Spleen (tissue), 11 donors: ENCODE measurements at regions not wholly inside any gene's neighbourhood (a gene's known extent, or its start where the extent isn't known, plus 50 kb on each side); places are given as distances from the start of the nearest gene placed in this dataset.

Source experiments
- DNase-seq: peaks from one replicate; pipeline ENCODE4 v3.0.0-alpha.2; 2020
- H3K27ac ChIP-seq, 8 donors: fragments of 200-600 bp; sonication (generic) in 7 of 8; 1 replicate in 4 of 8; 2 replicates in 4 of 8; pipeline versions ENCODE4 v1.5.0 to v1.8.0; 2016 to 2021; ENCODE audit warnings: inconsistent platforms in 4 of 8, mild to moderate bottlenecking in 4 of 8, moderate library complexity in 1 of 8
- H3K27me3 ChIP-seq, 7 donors: fragments of 200-600 bp; sonication (generic) in 6 of 7; replicated peaks in 1 of 7; 1 replicate in 4 of 7; 2 replicates in 3 of 7; pipeline versions ENCODE4 v1.5.0 to v1.8.0; 2016 to 2021; ENCODE audit warnings: inconsistent platforms in 3 of 7, mild to moderate bottlenecking in 1 of 7
- H3K36me3 ChIP-seq, 6 donors: fragments of 200-600 bp; sonication (generic) in 5 of 6; 1 replicate in 4 of 6; 2 replicates in 2 of 6; pipeline versions ENCODE4 v1.5.0 to v1.8.0; 2016 to 2021; ENCODE audit warnings: inconsistent platforms in 2 of 6
- H3K4me1 ChIP-seq, 6 donors: fragments of 200-600 bp; sonication (generic) in 5 of 6; 1 replicate in 3 of 6; 2 replicates in 3 of 6; pipeline versions ENCODE4 v1.5.0 to v1.8.0; 2016 to 2021; ENCODE audit warnings: inconsistent platforms in 3 of 6
- H3K4me3 ChIP-seq, 8 donors: fragments of 200-600 bp; sonication (generic) in 7 of 8; 1 replicate in 4 of 8; 2 replicates in 4 of 8; pipeline versions ENCODE4 v1.5.0 to v1.8.0; 2016 to 2021; ENCODE audit warnings: inconsistent platforms in 4 of 8, mild to moderate bottlenecking in 4 of 8, moderate library complexity in 2 of 8
- H3K9me3 ChIP-seq, 8 donors: fragments of 200-600 bp; sonication (generic) in 7 of 8; 1 replicate in 4 of 8; 2 replicates in 4 of 8; pipeline versions ENCODE4 v1.5.0 to v1.8.0; 2016 to 2021; ENCODE audit warnings: inconsistent platforms in 4 of 8
- POLR2A ChIP-seq, 3 donors: fragments of 450-650 bp; IDR thresholded peaks; one replicate each; pipeline ENCODE4 v1.5.1; 2017; ENCODE audit warnings: antibody characterized with exemption in 3 of 3, mild to moderate bottlenecking in 1 of 3
- POLR2AphosphoS5 ChIP-seq, 3 donors: sonication (generic); formaldehyde crosslinking; IDR thresholded peaks; one replicate each; pipeline ENCODE4 v1.5.1; 2017; ENCODE audit warnings: antibody characterized with exemption in 3 of 3
- WGBS, 5 donors: extraction: QIAGEN DNeasy Blood & Tissue Kit in 3 of 5; methylation state at CpG; one replicate each; pipeline versions ENCODE4 v1.1.5 to v1.1.7; 2013 to 2018; 5-methylcytosine and 5-hydroxymethylcytosine counted together
- intact Hi-C: fragments of 100-400 bp; cut with DNase I; formaldehyde crosslinking; loops from one replicate; pipeline ENCODE4 v1.15.0; 2023; ENCODE audit warnings: low total_unique reads
- TF ChIP-seq, protein P1 (sequence below), 11 experiments: fragments of 200-600 bp in 7 of 11; fragments of 450-650 bp in 4 of 11; sonication (generic) in 4 of 11; IDR thresholded peaks in 8 of 11; conservative IDR thresholded peaks in 3 of 11; 1 replicate in 7 of 11; 2 replicates in 4 of 11; pipeline versions ENCODE4 v1.4.0 to v1.8.0; 2016 to 2021; ENCODE audit warnings: antibody characterized with exemption in 11 of 11, inconsistent platforms in 4 of 11, mild to moderate bottlenecking in 1 of 11
- donor health status: healthy with polysubstance abuse.
- donor health status: DM: no; HTN: no; CAD: no; lungs with moderate emphysema.
- donor health status: DM: no; HTN: no; CAD: no.
- donor health status: Bipolar disorder and iron deficiency.
- donor health status: healthy.
- donor health status: DM: no; HTN: no; CAD: no.
- donor health status: DM: yes; HTN: yes; CAD: no.

DNA sequence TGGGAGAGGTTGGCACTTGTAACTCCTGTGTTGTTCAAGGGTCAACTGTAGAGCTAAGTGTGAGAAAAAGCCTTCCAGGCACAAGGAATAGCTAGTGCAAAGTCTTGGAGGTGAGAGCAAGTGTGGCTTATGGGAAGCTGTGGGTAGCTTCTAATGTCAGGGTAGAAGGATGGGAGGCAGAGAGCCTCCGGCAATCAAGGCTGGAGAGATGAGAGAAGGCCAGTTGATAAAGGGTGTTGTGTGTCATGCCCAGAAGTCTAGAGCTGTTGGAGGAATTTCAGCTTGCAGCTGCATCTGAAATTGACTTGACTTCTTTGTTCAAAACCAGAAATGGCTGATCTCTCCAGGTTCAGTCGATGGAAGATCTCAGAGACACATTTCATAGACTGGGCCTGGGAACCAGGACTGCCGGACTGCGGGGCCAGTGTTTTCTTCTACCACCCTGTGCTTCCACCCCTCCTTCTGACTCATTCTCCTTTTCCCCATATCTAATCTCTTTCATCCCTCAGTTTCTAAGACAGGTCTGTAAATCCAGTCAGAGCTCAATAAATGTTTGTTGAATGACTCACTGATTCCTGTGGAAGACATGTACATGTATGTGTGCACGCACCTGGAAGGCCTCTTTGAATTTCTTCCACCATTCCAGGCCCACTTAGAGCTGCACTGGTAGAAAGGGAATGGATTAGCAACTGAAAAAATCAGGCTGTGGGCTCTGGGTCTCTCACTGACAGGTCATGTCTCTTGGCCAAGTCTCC lies 67.8 kb upstream of the KLF4 start:
- WGBS, 5 donors = 72 to 95% (median 89%) methylated on average over 5 of the region's 5 CpGs
- Histone ChIP-seq H3K4me1 (peaks cover 0 to 5% (median 0%) of the 10 kb centered on the region in 6 donors), H3K27ac (no peak overlapping the region), H3K36me3 (no peaks in the 10 kb centered on the region), H3K4me3 (no peak overlapping the region), H3K9me3 (no peaks in the 10 kb centered on the region), H3K27me3 (no peaks in the 10 kb centered on the region)
- intact Hi-C loops = no loop called here
- DNase-seq = no peak
- TF ChIP-seq, protein P1, sequence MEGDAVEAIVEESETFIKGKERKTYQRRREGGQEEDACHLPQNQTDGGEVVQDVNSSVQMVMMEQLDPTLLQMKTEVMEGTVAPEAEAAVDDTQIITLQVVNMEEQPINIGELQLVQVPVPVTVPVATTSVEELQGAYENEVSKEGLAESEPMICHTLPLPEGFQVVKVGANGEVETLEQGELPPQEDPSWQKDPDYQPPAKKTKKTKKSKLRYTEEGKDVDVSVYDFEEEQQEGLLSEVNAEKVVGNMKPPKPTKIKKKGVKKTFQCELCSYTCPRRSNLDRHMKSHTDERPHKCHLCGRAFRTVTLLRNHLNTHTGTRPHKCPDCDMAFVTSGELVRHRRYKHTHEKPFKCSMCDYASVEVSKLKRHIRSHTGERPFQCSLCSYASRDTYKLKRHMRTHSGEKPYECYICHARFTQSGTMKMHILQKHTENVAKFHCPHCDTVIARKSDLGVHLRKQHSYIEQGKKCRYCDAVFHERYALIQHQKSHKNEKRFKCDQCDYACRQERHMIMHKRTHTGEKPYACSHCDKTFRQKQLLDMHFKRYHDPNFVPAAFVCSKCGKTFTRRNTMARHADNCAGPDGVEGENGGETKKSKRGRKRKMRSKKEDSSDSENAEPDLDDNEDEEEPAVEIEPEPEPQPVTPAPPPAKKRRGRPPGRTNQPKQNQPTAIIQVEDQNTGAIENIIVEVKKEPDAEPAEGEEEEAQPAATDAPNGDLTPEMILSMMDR (IDR thresholded peaks at IDR 0.05 in 8 of 11, conservative IDR thresholded peaks at IDR 0.05 in 3 of 11) = no peak
- TF ChIP-seq POLR2AphosphoS5 (IDR thresholded peaks at IDR 0.05) = no peak
- TF ChIP-seq POLR2A (IDR thresholded peaks at IDR 0.05) = no peak

DNA sequence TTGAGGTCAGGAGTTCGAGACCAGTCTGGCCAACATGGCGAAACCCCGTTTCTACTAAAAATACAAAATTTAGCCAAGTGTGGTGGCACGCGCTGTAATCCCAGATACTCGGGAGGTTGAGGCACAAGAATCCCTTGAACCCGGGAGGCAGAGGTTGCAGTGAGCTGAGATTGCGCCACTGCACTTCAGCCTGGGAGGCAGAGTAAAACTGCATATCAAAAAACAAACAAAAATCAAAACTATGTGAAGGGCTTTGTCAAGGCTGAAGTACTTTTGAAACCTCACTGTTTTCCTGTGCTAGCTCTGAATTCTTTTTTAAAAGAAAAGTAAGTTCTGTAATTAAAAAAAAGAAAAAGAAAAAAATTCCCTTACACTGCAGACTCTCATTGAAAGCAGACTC lies 65.1 kb upstream of the KLF4 start:
- no peaks in the 10 kb centered on the region for H3K36me3 ChIP-seq
- peaks cover 0 to 5% (median 0%) of the 10 kb centered on the region in 6 donors for H3K4me1 ChIP-seq
- no peak overlapping the region for H3K4me3 ChIP-seq
- no peaks in the 10 kb centered on the region for H3K9me3 ChIP-seq
- WGBS, 5 donors = 78 to 81% (median 81%) methylated on average over 8 of the region's 8 CpGs
- DNase-seq = no peak
- intact Hi-C loops = no loop called here
- H3K27me3 ChIP-seq = no peaks in the 10 kb centered on the region
- no peak overlapping the region for H3K27ac ChIP-seq
- TF ChIP-seq, protein P1 (IDR thresholded peaks at IDR 0.05 in 8 of 11, conservative IDR thresholded peaks at IDR 0.05 in 3 of 11) = no peak
- TF ChIP-seq POLR2A (IDR thresholded peaks at IDR 0.05) = no peak
- no peak for TF ChIP-seq POLR2AphosphoS5 (IDR thresholded peaks at IDR 0.05)

DNA sequence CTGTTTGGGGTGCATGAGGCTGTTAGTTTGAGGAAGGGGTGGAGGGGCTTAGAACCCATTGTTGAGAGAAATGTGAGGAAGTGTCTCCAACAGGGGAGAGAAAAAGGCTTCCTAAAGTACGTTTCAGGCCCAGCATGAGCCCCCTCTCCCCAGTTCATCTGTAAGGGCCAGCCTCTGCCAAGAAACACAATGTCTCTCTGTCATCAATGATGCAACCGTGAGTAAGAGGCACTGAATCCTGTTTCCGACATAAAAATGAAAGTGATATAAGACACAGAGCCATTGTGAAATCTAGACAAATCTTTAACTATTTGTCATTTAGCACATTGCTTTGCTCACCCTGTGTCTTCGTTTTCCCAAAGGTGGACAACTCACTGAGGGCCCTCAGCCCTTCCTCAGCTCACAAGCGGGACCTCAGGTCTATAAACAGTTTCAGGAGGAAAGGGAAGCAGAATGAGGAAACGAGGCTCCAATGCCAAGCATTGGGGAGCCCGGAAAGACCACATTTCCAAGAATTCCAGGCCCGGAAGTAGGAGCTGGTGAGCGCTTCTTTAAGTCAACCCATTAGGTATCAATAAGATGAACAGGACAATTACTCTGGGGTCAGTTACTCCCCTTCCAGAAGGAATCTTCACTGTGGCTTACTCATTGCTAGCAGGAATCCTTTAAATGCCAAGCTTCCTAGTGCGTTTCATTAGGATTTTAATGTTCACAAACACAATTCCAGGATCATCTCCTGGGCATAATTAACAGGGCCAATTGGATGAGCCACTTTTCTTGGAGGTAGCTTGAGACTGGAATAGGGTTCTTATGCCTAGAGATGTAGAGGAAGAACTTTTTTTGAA lies 59.0 kb upstream of the KLF4 start:
- intact Hi-C loops = no loop called here
- peak overlapping the region in 1 of 8 donors; percentile 19 for H3K4me3 ChIP-seq
- WGBS, 5 donors = 38 to 60% (median 40%) methylated on average over 10 of the region's 10 CpGs
- peak overlapping the region; percentile 24 to 81 (median 52) for H3K27ac ChIP-seq
- no peaks in the 10 kb centered on the region for H3K9me3 ChIP-seq
- peaks cover 0 to 20% (median 10%) of the 10 kb centered on the region in 6 donors for H3K4me1 ChIP-seq
- TF ChIP-seq POLR2A (IDR thresholded peaks at IDR 0.05) (no peak), POLR2AphosphoS5 (IDR thresholded peaks at IDR 0.05) (peak in 1 of 3 donors; percentile 25)
- no peaks in the 10 kb centered on the region for H3K27me3 ChIP-seq
- no peak for DNase-seq
- no peaks in the 10 kb centered on the region for H3K36me3 ChIP-seq

DNA sequence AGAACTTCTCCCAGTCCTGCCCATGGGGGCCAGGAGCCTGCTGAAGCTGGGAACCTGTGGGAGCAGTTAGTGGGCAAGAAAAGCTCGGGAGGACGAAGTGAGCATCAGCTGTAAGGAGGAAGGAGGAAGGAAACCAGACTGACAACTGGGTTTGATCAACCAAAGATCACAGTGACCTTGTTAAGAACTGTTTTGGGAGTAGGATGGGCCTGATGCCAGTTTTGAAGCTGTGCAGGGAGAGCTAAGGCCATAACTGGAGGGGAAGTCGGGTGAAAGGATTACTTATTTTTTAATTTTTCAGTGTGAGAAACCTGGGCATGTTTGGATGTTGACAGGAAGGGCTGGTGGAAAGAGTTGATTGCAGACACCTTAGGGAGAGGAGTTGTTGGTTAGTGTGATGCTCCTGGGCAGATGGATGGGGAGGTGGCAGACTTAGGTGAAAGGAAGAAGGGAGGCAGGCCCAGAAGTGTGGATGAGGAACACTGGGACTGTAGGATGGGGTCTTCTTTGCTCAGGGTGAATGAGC lies 58.3 kb upstream of the KLF4 start:
- H3K9me3 ChIP-seq = no peaks in the 10 kb centered on the region
- no peaks in the 10 kb centered on the region for H3K36me3 ChIP-seq
- peaks cover 0 to 20% (median 10%) of the 10 kb centered on the region in 6 donors for H3K4me1 ChIP-seq
- no peak for TF ChIP-seq POLR2AphosphoS5 (IDR thresholded peaks at IDR 0.05)
- no peak for TF ChIP-seq POLR2A (IDR thresholded peaks at IDR 0.05)
- TF ChIP-seq, protein P1 (IDR thresholded peaks at IDR 0.05 in 8 of 11, conservative IDR thresholded peaks at IDR 0.05 in 3 of 11) = no peak
- DNase-seq = no peak
- H3K27ac ChIP-seq = peak overlapping the region in 6 of 8 donors; percentile 24 to 81 (median 61)
- 18 to 32% (median 25%) methylated on average over 3 of the region's 3 CpGs for WGBS, 5 donors
- H3K27me3 ChIP-seq = no peaks in the 10 kb centered on the region
- intact Hi-C loops = no loop called here
- no peak overlapping the region for H3K4me3 ChIP-seq
